ENCODE measurements at regions not wholly inside any gene's neighbourhood (a gene's known extent, or its start where the extent isn't known, plus 50 kb on each side); places are given as distances from the start of the nearest gene placed in this dataset.

DNA sequence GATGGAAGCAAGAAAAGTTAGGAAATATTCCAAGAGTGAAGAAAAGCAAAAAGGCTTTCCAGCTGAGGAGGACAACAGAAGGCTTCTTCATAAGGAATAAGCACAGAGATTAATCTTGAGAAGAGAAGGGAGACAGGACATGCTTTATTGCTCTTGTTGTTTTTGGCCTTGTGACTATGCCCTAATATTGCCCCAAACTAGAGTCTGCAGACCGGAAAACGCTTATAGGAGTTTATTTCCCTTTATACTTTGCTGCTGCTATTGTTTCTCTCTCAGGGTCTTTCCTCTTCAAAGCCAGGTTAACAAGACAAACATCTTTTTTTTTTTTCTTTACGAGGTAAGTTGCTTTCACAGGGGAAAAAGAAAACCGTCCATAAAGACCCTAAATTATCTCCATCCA, 991.4 kb downstream of the ADGRL2 start:
- TF ChIP-seq, protein P1, sequence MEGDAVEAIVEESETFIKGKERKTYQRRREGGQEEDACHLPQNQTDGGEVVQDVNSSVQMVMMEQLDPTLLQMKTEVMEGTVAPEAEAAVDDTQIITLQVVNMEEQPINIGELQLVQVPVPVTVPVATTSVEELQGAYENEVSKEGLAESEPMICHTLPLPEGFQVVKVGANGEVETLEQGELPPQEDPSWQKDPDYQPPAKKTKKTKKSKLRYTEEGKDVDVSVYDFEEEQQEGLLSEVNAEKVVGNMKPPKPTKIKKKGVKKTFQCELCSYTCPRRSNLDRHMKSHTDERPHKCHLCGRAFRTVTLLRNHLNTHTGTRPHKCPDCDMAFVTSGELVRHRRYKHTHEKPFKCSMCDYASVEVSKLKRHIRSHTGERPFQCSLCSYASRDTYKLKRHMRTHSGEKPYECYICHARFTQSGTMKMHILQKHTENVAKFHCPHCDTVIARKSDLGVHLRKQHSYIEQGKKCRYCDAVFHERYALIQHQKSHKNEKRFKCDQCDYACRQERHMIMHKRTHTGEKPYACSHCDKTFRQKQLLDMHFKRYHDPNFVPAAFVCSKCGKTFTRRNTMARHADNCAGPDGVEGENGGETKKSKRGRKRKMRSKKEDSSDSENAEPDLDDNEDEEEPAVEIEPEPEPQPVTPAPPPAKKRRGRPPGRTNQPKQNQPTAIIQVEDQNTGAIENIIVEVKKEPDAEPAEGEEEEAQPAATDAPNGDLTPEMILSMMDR (IDR thresholded peaks at IDR 0.05 in 4 of 5, conservative IDR thresholded peaks at IDR 0.05 in 1 of 5), result no peak
- TF ChIP-seq POLR2A (IDR thresholded peaks at IDR 0.05), result no peak

Measured in gastrocnemius medialis (tissue), 4 donors.